RPMI8226 (cell line): ENCODE measurements at regions not wholly inside any gene's neighbourhood (a gene's known extent, or its start where the extent isn't known, plus 50 kb on each side); places are given as distances from the start of the nearest gene placed in this dataset.
"Not testable (repeated sequence)": the region's sequence is repeated elsewhere in the genome, so short reads cannot be mapped to it uniquely, and the experiment has no call there.

Experiments used
- DNase-seq: peaks from one replicate; pipeline ENCODE4 v3.0.0-alpha.2; 2015

GRCh38 chr3:160047876-160048275 is 59.2 kb downstream of the IL12A start:
- DNase-seq: no peak

GRCh38 chr3:160049038-160049437 is 60.4 kb downstream of the IL12A start:
- no peak for DNase-seq

- DNase-seq: peak; percentile 46
Observed at GRCh38 chr3:160049565-160049964, 60.9 kb downstream of the IL12A start.

GRCh38 chr3:160049988-160050387 is 61.4 kb downstream of the IL12A start:
- DNase-seq: no peak

- DNase-seq: no peak
Observed at GRCh38 chr3:160052385-160053047, 63.9 kb downstream of the IL12A start.

- no peak for DNase-seq
Observed at GRCh38 chr3:160053048-160053391, 64.4 kb downstream of the IL12A start.

GRCh38 chr3:160054862-160055261 is 66.2 kb downstream of the IL12A start:
- DNase-seq: not testable (repeated sequence)

- DNase-seq: no peak
Observed at GRCh38 chr3:160055659-160056058, 67.0 kb downstream of the IL12A start.

GRCh38 chr3:160057331-160057730 is 68.7 kb downstream of the IL12A start:
- no peak for DNase-seq

GRCh38 chr3:160060409-160061027 is 71.9 kb downstream of the IL12A start:
- DNase-seq: no peak

GRCh38 chr3:160061525-160061924 is 72.9 kb downstream of the IL12A start:
- DNase-seq: no peak

GRCh38 chr3:160065282-160065681 is 76.6 kb downstream of the IL12A start:
- no peak for DNase-seq

- no peak for DNase-seq
Observed at GRCh38 chr3:160065786-160066185, 77.2 kb downstream of the IL12A start.

- DNase-seq: no peak
Observed at GRCh38 chr3:160069986-160070385, 81.4 kb downstream of the IL12A start.

GRCh38 chr3:160076519-160076918 is 87.9 kb downstream of the IL12A start:
- no peak for DNase-seq

GRCh38 chr3:160078533-160078932 is 89.9 kb downstream of the IL12A start:
- DNase-seq: no peak

- DNase-seq: no peak
Observed at GRCh38 chr3:160081958-160082533, 93.4 kb downstream of the IL12A start.

GRCh38 chr3:160084998-160085397 is 96.4 kb downstream of the IL12A start:
- no peak for DNase-seq

GRCh38 chr3:160088492-160089137 is 100.0 kb downstream of the IL12A start:
- no peak for DNase-seq

- no peak for DNase-seq
Observed at GRCh38 chr3:160090653-160091052, 102.0 kb downstream of the IL12A start.

GRCh38 chr3:160091441-160091840 is 102.8 kb downstream of the IL12A start:
- no peak for DNase-seq

- DNase-seq: no peak
Observed at GRCh38 chr3:160092760-160093159, 104.1 kb downstream of the IL12A start.

GRCh38 chr3:160094562-160094961 is 105.9 kb downstream of the IL12A start:
- no peak for DNase-seq

- DNase-seq: no peak
Observed at GRCh38 chr3:160097478-160097877, 108.8 kb downstream of the IL12A start.
